ENCODE measurements at regions not wholly inside any gene's neighbourhood (a gene's known extent, or its start where the extent isn't known, plus 50 kb on each side); places are given as distances from the start of the nearest gene placed in this dataset.

- TF ChIP-seq CTCF (IDR thresholded peaks at IDR 0.05), result no peak
- Histone ChIP-seq H3K9ac (no peak overlapping the region), H3K4me3 (ENCODE audit: low read depth, low read length) (no peak overlapping the region), H3K4me1 (no peaks in the 10 kb centered on the region), H3K36me3 (ENCODE audit: control insufficient read depth, insufficient read depth, low read length) (no peaks in the 10 kb centered on the region), H3K27ac (no peak overlapping the region), H3K79me2 (no peaks in the 10 kb centered on the region), H3K27me3 (ENCODE audit: control insufficient read depth, insufficient read depth, low read length) (no peaks in the 10 kb centered on the region), H2AFZ (no peak overlapping the region), H3K4me2 (ENCODE audit: low read length) (no peak overlapping the region), H3K9me3 (ENCODE audit: control insufficient read depth, low read length) (no peaks in the 10 kb centered on the region)
These were observed 291.7 kb upstream of the DDHD1 start for GRCh38 chr14:53444677-53445312.

GRCh38 chr14:53441789-53442188, 288.7 kb upstream of the DDHD1 start:
- no peaks in the 10 kb centered on the region for H3K36me3 ChIP-seq (ENCODE audit: control insufficient read depth, insufficient read depth, low read length)
- H3K79me2 ChIP-seq, result no peaks in the 10 kb centered on the region
- H3K4me2 ChIP-seq (ENCODE audit: low read length), result no peak overlapping the region
- H3K4me3 ChIP-seq (ENCODE audit: low read depth, low read length), result no peak overlapping the region
- no peaks in the 10 kb centered on the region for H3K27me3 ChIP-seq (ENCODE audit: control insufficient read depth, insufficient read depth, low read length)
- H3K9ac ChIP-seq, result no peak overlapping the region
- H3K9me3 ChIP-seq (ENCODE audit: control insufficient read depth, low read length), result no peaks in the 10 kb centered on the region
- no peak for TF ChIP-seq CTCF (IDR thresholded peaks at IDR 0.05)
- no peak overlapping the region for H3K27ac ChIP-seq
- no peaks in the 10 kb centered on the region for H3K4me1 ChIP-seq
- no peak overlapping the region for H2AFZ ChIP-seq

- no peaks in the 10 kb centered on the region for H3K4me1 ChIP-seq
- H3K27ac ChIP-seq, result no peak overlapping the region
- H3K4me3 ChIP-seq (ENCODE audit: low read depth, low read length), result no peak overlapping the region
- H3K36me3 ChIP-seq (ENCODE audit: control insufficient read depth, insufficient read depth, low read length), result no peaks in the 10 kb centered on the region
- H3K9me3 ChIP-seq (ENCODE audit: control insufficient read depth, low read length), result no peaks in the 10 kb centered on the region
- H2AFZ ChIP-seq, result no peak overlapping the region
- no peaks in the 10 kb centered on the region for H3K79me2 ChIP-seq
- H3K9ac ChIP-seq, result no peak overlapping the region
- no peaks in the 10 kb centered on the region for H3K27me3 ChIP-seq (ENCODE audit: control insufficient read depth, insufficient read depth, low read length)
- no peak overlapping the region for H3K4me2 ChIP-seq (ENCODE audit: low read length)
- no peak for TF ChIP-seq CTCF (IDR thresholded peaks at IDR 0.05)
These were observed 284.7 kb upstream of the DDHD1 start for GRCh38 chr14:53437858-53438257.

- no peaks in the 10 kb centered on the region for H3K4me1 ChIP-seq
- H3K9ac ChIP-seq, result no peak overlapping the region
- no peak overlapping the region for H3K4me2 ChIP-seq (ENCODE audit: low read length)
- no peak overlapping the region for H2AFZ ChIP-seq
- no peaks in the 10 kb centered on the region for H3K36me3 ChIP-seq (ENCODE audit: control insufficient read depth, insufficient read depth, low read length)
- H3K4me3 ChIP-seq (ENCODE audit: low read depth, low read length), result no peak overlapping the region
- no peaks in the 10 kb centered on the region for H3K9me3 ChIP-seq (ENCODE audit: control insufficient read depth, low read length)
- H3K27ac ChIP-seq, result no peak overlapping the region
- TF ChIP-seq CTCF (IDR thresholded peaks at IDR 0.05), result no peak
- H3K27me3 ChIP-seq (ENCODE audit: control insufficient read depth, insufficient read depth, low read length), result no peaks in the 10 kb centered on the region
- no peaks in the 10 kb centered on the region for H3K79me2 ChIP-seq
These were observed 279.3 kb upstream of the DDHD1 start for GRCh38 chr14:53432378-53432802.

GRCh38 chr14:53430870-53431269, 277.7 kb upstream of the DDHD1 start:
- Histone ChIP-seq H3K27ac (no peak overlapping the region), H3K9ac (no peak overlapping the region), H2AFZ (no peak overlapping the region), H3K36me3 (ENCODE audit: control insufficient read depth, insufficient read depth, low read length) (no peaks in the 10 kb centered on the region), H3K9me3 (ENCODE audit: control insufficient read depth, low read length) (no peaks in the 10 kb centered on the region), H3K4me3 (ENCODE audit: low read depth, low read length) (no peak overlapping the region), H3K79me2 (no peaks in the 10 kb centered on the region), H3K27me3 (ENCODE audit: control insufficient read depth, insufficient read depth, low read length) (no peaks in the 10 kb centered on the region), H3K4me1 (no peaks in the 10 kb centered on the region), H3K4me2 (ENCODE audit: low read length) (no peak overlapping the region)
- TF ChIP-seq CTCF (IDR thresholded peaks at IDR 0.05), result no peak
